ENCODE measurements at regions not wholly inside any gene's neighbourhood (a gene's known extent, or its start where the extent isn't known, plus 50 kb on each side); places are given as distances from the start of the nearest gene placed in this dataset.

DNA sequence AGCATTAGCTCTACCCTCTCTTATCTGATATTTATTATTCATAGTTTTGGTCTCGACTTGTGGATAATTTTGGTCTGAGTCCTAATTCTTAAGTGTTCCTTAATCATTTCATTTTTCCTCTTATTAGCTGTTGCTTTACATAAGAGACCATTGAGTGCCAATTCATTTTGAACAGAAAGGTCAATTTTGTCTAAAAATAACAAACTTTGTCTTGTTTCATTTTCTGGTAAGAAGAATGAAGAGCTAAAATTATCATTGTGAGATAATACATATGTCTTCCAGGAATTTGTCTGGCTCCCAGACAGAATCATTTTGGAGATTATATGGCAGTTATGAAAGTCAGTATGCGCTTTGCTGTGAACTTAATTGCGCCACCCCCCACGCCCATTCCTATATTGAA, 1471.8 kb downstream of the PCDH7 start:
- no peak for TF ChIP-seq SP1 (IDR thresholded peaks at IDR 0.05; ENCODE audit: low read depth, low read length)
- TF ChIP-seq, protein P1, sequence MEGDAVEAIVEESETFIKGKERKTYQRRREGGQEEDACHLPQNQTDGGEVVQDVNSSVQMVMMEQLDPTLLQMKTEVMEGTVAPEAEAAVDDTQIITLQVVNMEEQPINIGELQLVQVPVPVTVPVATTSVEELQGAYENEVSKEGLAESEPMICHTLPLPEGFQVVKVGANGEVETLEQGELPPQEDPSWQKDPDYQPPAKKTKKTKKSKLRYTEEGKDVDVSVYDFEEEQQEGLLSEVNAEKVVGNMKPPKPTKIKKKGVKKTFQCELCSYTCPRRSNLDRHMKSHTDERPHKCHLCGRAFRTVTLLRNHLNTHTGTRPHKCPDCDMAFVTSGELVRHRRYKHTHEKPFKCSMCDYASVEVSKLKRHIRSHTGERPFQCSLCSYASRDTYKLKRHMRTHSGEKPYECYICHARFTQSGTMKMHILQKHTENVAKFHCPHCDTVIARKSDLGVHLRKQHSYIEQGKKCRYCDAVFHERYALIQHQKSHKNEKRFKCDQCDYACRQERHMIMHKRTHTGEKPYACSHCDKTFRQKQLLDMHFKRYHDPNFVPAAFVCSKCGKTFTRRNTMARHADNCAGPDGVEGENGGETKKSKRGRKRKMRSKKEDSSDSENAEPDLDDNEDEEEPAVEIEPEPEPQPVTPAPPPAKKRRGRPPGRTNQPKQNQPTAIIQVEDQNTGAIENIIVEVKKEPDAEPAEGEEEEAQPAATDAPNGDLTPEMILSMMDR (IDR thresholded peaks at IDR 0.05; ENCODE audit: control extremely low read depth in 1 of 3, insufficient read depth in 1 of 3, low read depth in 1 of 3, low read length in 3 of 3): no peak
- TF ChIP-seq, protein P2, sequence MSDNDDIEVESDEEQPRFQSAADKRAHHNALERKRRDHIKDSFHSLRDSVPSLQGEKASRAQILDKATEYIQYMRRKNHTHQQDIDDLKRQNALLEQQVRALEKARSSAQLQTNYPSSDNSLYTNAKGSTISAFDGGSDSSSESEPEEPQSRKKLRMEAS (IDR thresholded peaks at IDR 0.05): no peak
- TF ChIP-seq NANOG (IDR thresholded peaks at IDR 0.05; ENCODE audit: insufficient read depth, low read depth, low read length, poor library complexity, severe bottlenecking): no peak
